Smooth muscle cell (in vitro differentiated cells): ENCODE measurements at regions not wholly inside any gene's neighbourhood (a gene's known extent, or its start where the extent isn't known, plus 50 kb on each side); places are given as distances from the start of the nearest gene placed in this dataset.

Experiments
- DNase-seq: peaks from one replicate; lab custom pipeline; 2025; ENCODE audit not compliant: unreplicated experiment; lab: John Stamatoyannopoulos, UW
- H2AFZ ChIP-seq: fragments of 200-600 bp; sonication (generic); 2 replicates; pipeline ENCODE4 v1.6.0; 2016; ENCODE audit warnings: antibody characterized with exemption, low read depth, mild to moderate bottlenecking
- H3F3A ChIP-seq: fragments of 200-600 bp; sonication (generic); 2 replicates; pipeline ENCODE4 v1.6.0; 2017; ENCODE audit warnings: antibody characterized with exemption, low read depth
- H3K27ac ChIP-seq: fragments of 200-600 bp; sonication (generic); 2 replicates; pipeline ENCODE4 v1.5.1; 2016; ENCODE audit warnings: low read depth, mild to moderate bottlenecking
- H3K27me3 ChIP-seq: fragments of 200-600 bp; sonication (generic); 2 replicates; pipeline ENCODE4 v1.6.1; 2016; ENCODE audit warnings: low read depth, mild to moderate bottlenecking
- H3K36me3 ChIP-seq: fragments of 200-600 bp; sonication (generic); 2 replicates; pipeline ENCODE4 v1.5.1; 2016; ENCODE audit warnings: low read depth
- H3K4me1 ChIP-seq: fragments of 200-600 bp; sonication (generic); 2 replicates; pipeline ENCODE4 v1.5.1; 2016; ENCODE audit warnings: low read depth
- H3K4me2 ChIP-seq: fragments of 200-600 bp; sonication (generic); 2 replicates; pipeline ENCODE4 v1.6.0; 2016; ENCODE audit warnings: mild to moderate bottlenecking
- H3K4me3 ChIP-seq: fragments of 200-600 bp; sonication (generic); 2 replicates; pipeline ENCODE4 v1.5.1; 2016; ENCODE audit warnings: mild to moderate bottlenecking
- H3K79me2 ChIP-seq: fragments of 200-600 bp; sonication (generic); 2 replicates; pipeline ENCODE4 v1.6.0; 2016; ENCODE audit warnings: low read depth, mild to moderate bottlenecking
- H3K9ac ChIP-seq: fragments of 200-600 bp; sonication (generic); 2 replicates; pipeline ENCODE4 v1.6.0; 2016; ENCODE audit warnings: low read depth
- H3K9me3 ChIP-seq: fragments of 200-600 bp; sonication (generic); replicated peaks from 2 replicates; pipeline ENCODE4 v1.5.1; 2016; ENCODE audit warnings: low read depth
- H4K20me1 ChIP-seq: fragments of 200-600 bp; sonication (generic); 2 replicates; pipeline ENCODE4 v1.6.0; 2016; ENCODE audit warnings: low read depth
- WGBS: methylation state at CpG from one replicate; pipeline ENCODE4 v1.1.7; 2016; ENCODE audit warnings: low lambda C conversion rate; 5-methylcytosine and 5-hydroxymethylcytosine counted together
- TF ChIP-seq, protein P1 (sequence below): fragments of 200-600 bp; sonication (generic); IDR thresholded peaks from 2 replicates; pipeline ENCODE4 v1.5.1; 2017; ENCODE audit warnings: borderline replicate concordance, mild to moderate bottlenecking, antibody characterized with exemption; ENCODE audit not compliant: insufficient read depth, poor library complexity, severe bottlenecking

DNA sequence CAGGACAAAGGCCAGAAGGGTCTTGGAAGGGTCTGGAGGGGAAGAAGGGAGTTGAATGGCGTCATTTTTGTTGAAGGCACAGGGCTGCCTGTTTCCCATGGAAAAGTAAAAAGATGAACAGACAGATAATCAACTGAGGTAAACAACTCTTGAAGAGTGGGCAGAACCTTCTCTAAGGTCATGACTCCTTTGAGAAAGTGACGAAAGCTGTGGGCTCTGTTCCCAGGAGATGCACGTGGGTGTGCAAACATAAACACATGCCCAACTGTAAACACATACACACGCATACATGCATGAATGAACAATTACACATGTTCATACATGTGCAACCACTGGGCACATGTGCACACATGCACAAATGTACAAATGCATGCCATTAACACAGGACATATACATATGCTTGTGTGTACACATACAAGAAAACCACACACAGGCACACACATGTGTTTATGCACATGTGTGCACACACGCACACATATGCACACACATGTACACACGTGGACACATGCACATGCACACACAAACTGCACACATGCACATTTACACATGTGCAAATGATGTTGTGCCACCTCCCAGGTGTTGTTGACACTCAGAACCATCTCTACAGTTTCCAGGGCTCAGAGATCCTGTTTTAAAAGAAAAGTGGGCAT lies 143.3 kb downstream of the GADD45G start:
- no peak overlapping the region for H3K9ac ChIP-seq
- no peak overlapping the region for H3K27ac ChIP-seq
- H3K36me3 ChIP-seq: no peaks in the 10 kb centered on the region
- H3F3A ChIP-seq: peaks cover 10% of the 10 kb centered on the region
- no peaks in the 10 kb centered on the region for H3K9me3 ChIP-seq
- H3K4me1 ChIP-seq: peaks cover 14% of the 10 kb centered on the region
- no peak overlapping the region for H3K4me3 ChIP-seq
- TF ChIP-seq, protein P1, sequence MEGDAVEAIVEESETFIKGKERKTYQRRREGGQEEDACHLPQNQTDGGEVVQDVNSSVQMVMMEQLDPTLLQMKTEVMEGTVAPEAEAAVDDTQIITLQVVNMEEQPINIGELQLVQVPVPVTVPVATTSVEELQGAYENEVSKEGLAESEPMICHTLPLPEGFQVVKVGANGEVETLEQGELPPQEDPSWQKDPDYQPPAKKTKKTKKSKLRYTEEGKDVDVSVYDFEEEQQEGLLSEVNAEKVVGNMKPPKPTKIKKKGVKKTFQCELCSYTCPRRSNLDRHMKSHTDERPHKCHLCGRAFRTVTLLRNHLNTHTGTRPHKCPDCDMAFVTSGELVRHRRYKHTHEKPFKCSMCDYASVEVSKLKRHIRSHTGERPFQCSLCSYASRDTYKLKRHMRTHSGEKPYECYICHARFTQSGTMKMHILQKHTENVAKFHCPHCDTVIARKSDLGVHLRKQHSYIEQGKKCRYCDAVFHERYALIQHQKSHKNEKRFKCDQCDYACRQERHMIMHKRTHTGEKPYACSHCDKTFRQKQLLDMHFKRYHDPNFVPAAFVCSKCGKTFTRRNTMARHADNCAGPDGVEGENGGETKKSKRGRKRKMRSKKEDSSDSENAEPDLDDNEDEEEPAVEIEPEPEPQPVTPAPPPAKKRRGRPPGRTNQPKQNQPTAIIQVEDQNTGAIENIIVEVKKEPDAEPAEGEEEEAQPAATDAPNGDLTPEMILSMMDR: no peak
- H2AFZ ChIP-seq: no peak overlapping the region
- no peaks in the 10 kb centered on the region for H4K20me1 ChIP-seq
- 77% methylated on average over 6 of the region's 6 CpGs for WGBS
- H3K79me2 ChIP-seq: no peaks in the 10 kb centered on the region
- H3K27me3 ChIP-seq: no peaks in the 10 kb centered on the region
- DNase-seq: no peak
- H3K4me2 ChIP-seq: no peak overlapping the region

DNA sequence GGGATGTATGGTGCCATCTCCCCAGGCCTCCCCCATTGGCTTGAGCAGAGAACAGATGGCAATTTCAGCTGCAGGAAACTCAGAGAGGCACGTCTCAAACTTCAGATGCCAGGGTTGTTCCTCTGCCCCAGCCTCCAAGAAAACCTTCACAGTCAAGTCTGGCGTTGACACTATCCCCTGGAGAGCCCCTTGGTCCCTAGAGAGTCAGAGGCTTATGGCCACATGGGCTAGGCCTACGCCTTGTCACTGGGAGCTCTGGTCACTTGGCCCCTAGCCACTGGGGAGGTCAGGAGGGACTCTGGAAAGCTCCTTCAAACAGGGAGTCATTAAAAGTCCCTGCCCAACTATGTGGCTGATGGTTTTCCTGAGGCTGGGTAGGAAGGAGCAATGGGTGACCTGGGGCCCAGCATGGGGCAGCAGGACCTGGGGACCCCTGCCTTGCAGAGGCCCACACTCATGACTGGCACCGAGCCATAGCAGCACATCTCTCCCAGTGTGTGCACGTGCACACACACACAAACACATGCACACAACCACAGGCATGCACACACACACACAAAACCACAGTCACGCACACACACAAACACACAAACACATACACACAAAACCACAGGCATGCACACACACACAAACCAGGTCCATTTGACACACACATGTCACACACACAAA lies 144.2 kb downstream of the GADD45G start:
- 85% methylated on average over 6 of the region's 6 CpGs for WGBS
- Histone ChIP-seq H3K27me3 (no peaks in the 10 kb centered on the region), H3K36me3 (no peaks in the 10 kb centered on the region), H3F3A (peaks cover 10% of the 10 kb centered on the region), H3K27ac (no peak overlapping the region), H3K9me3 (no peaks in the 10 kb centered on the region), H2AFZ (no peak overlapping the region), H3K4me3 (no peak overlapping the region), H3K79me2 (no peaks in the 10 kb centered on the region), H3K4me1 (peaks cover 6% of the 10 kb centered on the region), H4K20me1 (no peaks in the 10 kb centered on the region), H3K9ac (no peak overlapping the region), H3K4me2 (no peak overlapping the region)
- DNase-seq: no peak
- TF ChIP-seq, protein P1: no peak

DNA sequence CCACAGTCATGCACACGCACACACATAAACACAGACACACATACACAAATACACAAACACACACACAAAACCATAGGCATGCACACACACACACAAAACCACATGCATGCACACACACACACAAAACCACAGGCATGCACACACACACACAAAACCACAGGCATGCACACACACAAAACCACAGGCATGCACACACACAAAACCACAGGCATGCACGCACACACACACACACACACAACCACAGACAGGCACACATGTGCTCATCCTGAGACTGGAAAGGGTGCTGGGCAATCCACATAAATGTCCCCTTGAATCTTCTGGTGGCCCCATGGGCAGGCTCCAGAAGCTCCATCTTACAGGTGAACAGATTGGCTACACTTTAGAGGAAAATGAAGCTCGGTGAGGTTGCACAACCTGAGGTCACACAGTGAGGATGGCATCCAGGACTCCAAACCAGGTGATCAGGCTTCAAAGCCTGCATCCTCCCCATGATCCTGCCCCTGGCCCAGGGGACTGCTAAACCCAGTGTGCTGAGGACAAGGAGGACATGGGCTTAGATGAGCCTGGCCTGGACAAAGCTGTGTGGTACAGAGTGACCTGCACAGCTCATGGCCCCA lies 144.8 kb downstream of the GADD45G start:
- Histone ChIP-seq H3K9ac (no peak overlapping the region), H3K4me3 (no peak overlapping the region), H3F3A (peaks cover 10% of the 10 kb centered on the region), H3K27ac (peak overlapping the region; percentile 32), H3K36me3 (no peaks in the 10 kb centered on the region), H3K79me2 (no peaks in the 10 kb centered on the region), H3K9me3 (no peaks in the 10 kb centered on the region), H3K4me1 (peaks cover 6% of the 10 kb centered on the region), H3K27me3 (no peaks in the 10 kb centered on the region), H2AFZ (no peak overlapping the region), H3K4me2 (no peak overlapping the region), H4K20me1 (no peaks in the 10 kb centered on the region)
- TF ChIP-seq, protein P1: no peak
- DNase-seq: no peak
- 75% methylated on average over 3 of the region's 3 CpGs for WGBS
